Right lobe of liver (tissue), 6 donors: ENCODE measurements at regions not wholly inside any gene's neighbourhood (a gene's known extent, or its start where the extent isn't known, plus 50 kb on each side); places are given as distances from the start of the nearest gene placed in this dataset.

Experiments
- ATAC-seq, 4 donors: fragments of 200-7000 bp; cut with Tn5 transposase; one replicate each; pipeline ENCODE4 v1.9.1; 2020; ENCODE audit warnings: mild to moderate bottlenecking in 4 of 4, moderate library complexity in 4 of 4
- DNase-seq, 3 donors: peaks; one replicate each; pipeline ENCODE4 v3.0.0-alpha.2; 2020
- H3K27ac ChIP-seq, 3 donors: fragments of 200-600 bp; one replicate each; pipeline ENCODE4 v1.8.0; 2022
- H3K27me3 ChIP-seq, 2 donors: fragments of 200-600 bp; one replicate each; pipeline ENCODE4 v1.8.0; 2022
- H3K36me3 ChIP-seq, 4 donors: fragments of 200-600 bp; sonication (generic) in 1 of 4; one replicate each; pipeline versions ENCODE4 v1.5.1 to v1.8.0; 2017 to 2022; ENCODE audit warnings: control low read depth in 1 of 4
- H3K4me1 ChIP-seq, 4 donors: fragments of 200-600 bp; sonication (generic) in 1 of 4; one replicate each; pipeline versions ENCODE4 v1.5.1 to v1.8.0; 2017 to 2022; ENCODE audit warnings: control low read depth in 1 of 4
- H3K4me3 ChIP-seq, 3 donors: fragments of 200-600 bp; one replicate each; pipeline ENCODE4 v1.8.0; 2022
- H3K9me3 ChIP-seq, 4 donors: fragments of 200-600 bp; sonication (generic) in 1 of 4; one replicate each; pipeline versions ENCODE4 v1.5.1 to v1.8.0; 2017 to 2022; ENCODE audit warnings: control low read depth in 1 of 4
- POLR2A ChIP-seq: fragments of 450-650 bp; IDR thresholded peaks from one replicate; pipeline ENCODE4 v1.6.1; 2017; ENCODE audit warnings: antibody characterized with exemption, mild to moderate bottlenecking
- WGBS: methylation state at CpG from one replicate; pipeline ENCODE4 v1.1.6; 2018; ENCODE audit warnings: low coverage, low lambda C conversion rate; ENCODE audit not compliant: insufficient coverage; ENCODE audit errors: missing lambda C conversion rate; 5-methylcytosine and 5-hydroxymethylcytosine counted together
- intact Hi-C, 2 donors: fragments of 100-400 bp; cut with DNase I; formaldehyde crosslinking; loops; one replicate each; pipeline versions ENCODE4 v1.11.2 to v1.14.1; 2022
- TF ChIP-seq, protein P1 (sequence below), 4 donors: fragments of 200-600 bp in 3 of 4; fragments of 450-650 bp in 1 of 4; IDR thresholded peaks; one replicate each; pipeline versions ENCODE4 v1.5.1 to v1.8.0; 2016 to 2022; ENCODE audit warnings: antibody characterized with exemption in 4 of 4, mild to moderate bottlenecking in 2 of 4
- donor health status: DM: no; HTN: yes; CAD: no.
- donor health status: DM: no; HTN: no; CAD: no.
- donor health status: DM: no; HTN: no; CAD: no.
- donor health status: DM: no; HTN: yes; CAD: no.
- donor health status: DM: no; HTN: yes; CAD: no.

GRCh38 chr21:28138272-28138671 is 854.4 kb downstream of the LTN1 start:
- WGBS = 75% methylated on average over 2 of the region's 2 CpGs
- Histone ChIP-seq H3K4me3 (no peak overlapping the region), H3K9me3 (no peaks in the 10 kb centered on the region), H3K27ac (no peak overlapping the region), H3K27me3 (no peaks in the 10 kb centered on the region), H3K4me1 (no peaks in the 10 kb centered on the region), H3K36me3 (no peaks in the 10 kb centered on the region)
- ATAC-seq (no peak), DNase-seq (no peak)
- no peak for TF ChIP-seq POLR2A
- intact Hi-C loops = no loop called here

- Histone ChIP-seq H3K27me3 (no peaks in the 10 kb centered on the region), H3K4me1 (no peaks in the 10 kb centered on the region), H3K27ac (no peak overlapping the region), H3K9me3 (no peaks in the 10 kb centered on the region), H3K4me3 (no peak overlapping the region), H3K36me3 (no peaks in the 10 kb centered on the region)
- ATAC-seq = no peak
- intact Hi-C loops = no loop called here
- no peak for DNase-seq
- no peak for TF ChIP-seq POLR2A
- TF ChIP-seq, protein P1, sequence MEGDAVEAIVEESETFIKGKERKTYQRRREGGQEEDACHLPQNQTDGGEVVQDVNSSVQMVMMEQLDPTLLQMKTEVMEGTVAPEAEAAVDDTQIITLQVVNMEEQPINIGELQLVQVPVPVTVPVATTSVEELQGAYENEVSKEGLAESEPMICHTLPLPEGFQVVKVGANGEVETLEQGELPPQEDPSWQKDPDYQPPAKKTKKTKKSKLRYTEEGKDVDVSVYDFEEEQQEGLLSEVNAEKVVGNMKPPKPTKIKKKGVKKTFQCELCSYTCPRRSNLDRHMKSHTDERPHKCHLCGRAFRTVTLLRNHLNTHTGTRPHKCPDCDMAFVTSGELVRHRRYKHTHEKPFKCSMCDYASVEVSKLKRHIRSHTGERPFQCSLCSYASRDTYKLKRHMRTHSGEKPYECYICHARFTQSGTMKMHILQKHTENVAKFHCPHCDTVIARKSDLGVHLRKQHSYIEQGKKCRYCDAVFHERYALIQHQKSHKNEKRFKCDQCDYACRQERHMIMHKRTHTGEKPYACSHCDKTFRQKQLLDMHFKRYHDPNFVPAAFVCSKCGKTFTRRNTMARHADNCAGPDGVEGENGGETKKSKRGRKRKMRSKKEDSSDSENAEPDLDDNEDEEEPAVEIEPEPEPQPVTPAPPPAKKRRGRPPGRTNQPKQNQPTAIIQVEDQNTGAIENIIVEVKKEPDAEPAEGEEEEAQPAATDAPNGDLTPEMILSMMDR (IDR thresholded peaks at IDR 0.05) = no peak
- WGBS = 57% methylated on average over 3 of the region's 3 CpGs
These were observed 855.9 kb downstream of the LTN1 start for GRCh38 chr21:28136656-28137255.

- DNase-seq = no peak
- intact Hi-C loops = no loop called here
- TF ChIP-seq POLR2A = no peak
- TF ChIP-seq, protein P1 (IDR thresholded peaks at IDR 0.05) = no peak
- Histone ChIP-seq H3K27me3 (no peaks in the 10 kb centered on the region), H3K27ac (no peak overlapping the region), H3K4me1 (no peaks in the 10 kb centered on the region), H3K4me3 (no peak overlapping the region), H3K9me3 (no peaks in the 10 kb centered on the region), H3K36me3 (no peaks in the 10 kb centered on the region)
- peak in 2 of 4 donors; percentile 22 to 50 for ATAC-seq
- 80% methylated on average over 2 of the region's 2 CpGs for WGBS
These were observed 857.0 kb downstream of the LTN1 start for GRCh38 chr21:28135646-28136045.

DNA sequence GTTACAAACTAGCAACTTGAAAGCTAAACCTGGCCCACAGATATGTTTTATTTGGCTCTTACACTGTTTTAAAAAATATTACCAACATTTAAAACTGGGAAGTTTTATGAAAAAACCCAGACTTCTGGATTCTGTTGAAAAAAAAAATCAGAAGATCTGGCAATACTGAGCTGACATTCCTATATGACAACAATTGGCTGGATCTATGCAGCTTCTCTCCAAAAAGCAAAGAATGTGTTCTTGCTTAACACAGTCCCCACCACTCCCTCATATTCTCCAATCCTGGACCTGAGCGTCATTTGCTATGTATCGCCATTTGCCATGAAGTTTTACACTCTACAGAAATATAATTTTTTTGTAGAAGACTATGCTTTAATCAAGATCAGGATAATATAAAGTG is 859.6 kb downstream of the LTN1 start:
- Histone ChIP-seq H3K4me1 (no peaks in the 10 kb centered on the region), H3K4me3 (no peak overlapping the region), H3K27me3 (no peaks in the 10 kb centered on the region)

DNA sequence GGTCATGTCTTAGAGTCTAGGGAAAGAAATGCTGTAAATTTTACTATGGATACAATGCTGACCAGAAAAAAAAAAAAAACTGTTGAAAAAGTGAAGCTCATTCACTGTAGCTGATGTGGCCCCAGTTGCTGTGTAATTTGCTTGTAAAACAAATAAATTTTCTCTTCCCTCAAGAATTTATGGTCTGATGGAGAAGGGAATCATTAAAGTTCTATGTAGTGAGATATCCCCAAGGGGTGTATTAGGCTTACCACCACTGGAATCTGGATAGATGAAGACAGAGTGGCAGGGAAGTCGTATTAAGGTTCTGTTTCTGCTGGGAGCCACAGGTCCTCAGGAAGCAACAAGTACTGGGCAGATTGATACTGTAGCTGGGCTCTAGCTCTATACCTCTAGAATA is 860.0 kb downstream of the LTN1 start:
- no peak for TF ChIP-seq POLR2A

More for the DNA sequence above, 859.6 kb downstream of the LTN1 start:
- H3K27ac ChIP-seq = no peak overlapping the region
- no peaks in the 10 kb centered on the region for H3K9me3 ChIP-seq
- TF ChIP-seq POLR2A = no peak
- TF ChIP-seq, protein P1 (IDR thresholded peaks at IDR 0.05) = no peak
- no peak for DNase-seq
- intact Hi-C loops = no loop called here
- WGBS = 94% methylated on average over 2 of the region's 2 CpGs
- H3K36me3 ChIP-seq = no peaks in the 10 kb centered on the region
- no peak for ATAC-seq

More for the DNA sequence above, 860.0 kb downstream of the LTN1 start:
- ATAC-seq = no peak
- no peaks in the 10 kb centered on the region for H3K9me3 ChIP-seq
- H3K27me3 ChIP-seq = no peaks in the 10 kb centered on the region
- H3K4me3 ChIP-seq = no peak overlapping the region
- no peaks in the 10 kb centered on the region for H3K4me1 ChIP-seq
- H3K27ac ChIP-seq = no peak overlapping the region
- H3K36me3 ChIP-seq = no peaks in the 10 kb centered on the region
- intact Hi-C loops = no loop called here
- no peak for DNase-seq
- WGBS = 67% methylated on average over 1 of the region's 1 CpG
